ENCODE measurements at regions not wholly inside any gene's neighbourhood (a gene's known extent, or its start where the extent isn't known, plus 50 kb on each side); places are given as distances from the start of the nearest gene placed in this dataset.

DNA sequence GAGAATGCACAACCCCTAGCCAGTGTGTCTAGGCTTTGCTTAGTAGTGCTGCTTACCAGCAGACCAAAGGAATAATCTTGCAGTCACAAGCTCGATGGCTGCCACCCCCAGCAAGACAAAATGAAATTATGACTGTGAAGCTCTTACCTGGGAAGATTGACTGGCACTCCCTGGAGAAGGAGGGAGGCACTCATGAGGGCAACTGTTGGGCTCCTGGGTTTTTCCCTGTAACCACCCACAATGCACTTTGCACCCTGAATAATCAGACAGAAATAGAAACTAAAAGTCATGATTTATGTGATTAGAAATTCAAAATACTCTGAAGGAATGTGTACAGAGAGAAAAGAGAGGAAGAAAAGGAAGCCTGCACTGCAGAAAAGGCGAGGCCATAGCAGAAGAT lies 144.3 kb upstream of the DGKB start:
- BruUV-seq (replicated peaks), result no TSS peak
- ChIA-PET CTCF (no interaction called here), POLR2A (no interaction called here)
- intact Hi-C loops (cut with micrococcal nuclease), result no loop called here
- H3K4me1 Mint-ChIP-seq (ENCODE audit: insufficient read depth, unreplicated experiment), result no peaks in the 10 kb centered on the region
- no peaks in the 10 kb centered on the region for H3K9me3 Mint-ChIP-seq (ENCODE audit: unreplicated experiment)
- TF ChIP-seq, protein P1, sequence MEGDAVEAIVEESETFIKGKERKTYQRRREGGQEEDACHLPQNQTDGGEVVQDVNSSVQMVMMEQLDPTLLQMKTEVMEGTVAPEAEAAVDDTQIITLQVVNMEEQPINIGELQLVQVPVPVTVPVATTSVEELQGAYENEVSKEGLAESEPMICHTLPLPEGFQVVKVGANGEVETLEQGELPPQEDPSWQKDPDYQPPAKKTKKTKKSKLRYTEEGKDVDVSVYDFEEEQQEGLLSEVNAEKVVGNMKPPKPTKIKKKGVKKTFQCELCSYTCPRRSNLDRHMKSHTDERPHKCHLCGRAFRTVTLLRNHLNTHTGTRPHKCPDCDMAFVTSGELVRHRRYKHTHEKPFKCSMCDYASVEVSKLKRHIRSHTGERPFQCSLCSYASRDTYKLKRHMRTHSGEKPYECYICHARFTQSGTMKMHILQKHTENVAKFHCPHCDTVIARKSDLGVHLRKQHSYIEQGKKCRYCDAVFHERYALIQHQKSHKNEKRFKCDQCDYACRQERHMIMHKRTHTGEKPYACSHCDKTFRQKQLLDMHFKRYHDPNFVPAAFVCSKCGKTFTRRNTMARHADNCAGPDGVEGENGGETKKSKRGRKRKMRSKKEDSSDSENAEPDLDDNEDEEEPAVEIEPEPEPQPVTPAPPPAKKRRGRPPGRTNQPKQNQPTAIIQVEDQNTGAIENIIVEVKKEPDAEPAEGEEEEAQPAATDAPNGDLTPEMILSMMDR (IDR thresholded peaks at IDR 0.05; ENCODE audit: unreplicated experiment), result no peak
- no peak for DNase-seq (ENCODE audit: unreplicated experiment)
- no peak overlapping the region for H3K4me3 Mint-ChIP-seq (ENCODE audit: unreplicated experiment)
- H3K36me3 Mint-ChIP-seq (ENCODE audit: insufficient read depth, unreplicated experiment), result no peaks in the 10 kb centered on the region
- H3K27me3 Mint-ChIP-seq (ENCODE audit: insufficient read depth, unreplicated experiment), result peaks cover 28% of the 10 kb centered on the region
- no peak overlapping the region for H3K27ac Mint-ChIP-seq (ENCODE audit: low read depth, unreplicated experiment)

DNA sequence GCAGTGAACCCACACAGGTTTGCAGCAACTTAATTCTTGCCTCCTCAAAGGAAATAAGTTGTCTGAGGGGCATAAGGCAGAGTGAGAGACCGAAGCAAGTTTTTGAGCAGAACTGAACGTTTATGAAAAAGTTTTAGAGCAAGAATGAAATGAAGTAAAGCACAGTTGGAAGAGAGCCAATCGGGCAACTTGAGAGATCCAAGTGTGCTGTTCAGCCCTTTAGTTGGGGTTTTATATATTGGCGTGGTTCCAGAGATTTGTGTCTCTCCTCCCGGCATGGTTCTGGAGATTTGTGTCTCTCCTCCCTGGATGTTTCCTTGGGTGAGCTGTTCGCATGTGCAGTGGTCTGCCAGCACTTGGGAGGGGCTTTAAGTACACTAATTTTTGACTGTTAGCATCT lies 141.4 kb upstream of the DGKB start:
- no peaks in the 10 kb centered on the region for H3K36me3 Mint-ChIP-seq (ENCODE audit: insufficient read depth, unreplicated experiment)
- no peaks in the 10 kb centered on the region for H3K9me3 Mint-ChIP-seq (ENCODE audit: unreplicated experiment)
- no peaks in the 10 kb centered on the region for H3K4me1 Mint-ChIP-seq (ENCODE audit: insufficient read depth, unreplicated experiment)
- intact Hi-C loops (cut with micrococcal nuclease), result no loop called here
- TF ChIP-seq, protein P1 (IDR thresholded peaks at IDR 0.05; ENCODE audit: unreplicated experiment), result no peak
- H3K4me3 Mint-ChIP-seq (ENCODE audit: unreplicated experiment), result no peak overlapping the region
- peaks cover 50% of the 10 kb centered on the region for H3K27me3 Mint-ChIP-seq (ENCODE audit: insufficient read depth, unreplicated experiment)
- no peak for DNase-seq (ENCODE audit: unreplicated experiment)
- no TSS peak for BruUV-seq (replicated peaks)
- H3K27ac Mint-ChIP-seq (ENCODE audit: low read depth, unreplicated experiment), result no peak overlapping the region
- ChIA-PET POLR2A (no interaction called here), CTCF (no interaction called here)

DNA sequence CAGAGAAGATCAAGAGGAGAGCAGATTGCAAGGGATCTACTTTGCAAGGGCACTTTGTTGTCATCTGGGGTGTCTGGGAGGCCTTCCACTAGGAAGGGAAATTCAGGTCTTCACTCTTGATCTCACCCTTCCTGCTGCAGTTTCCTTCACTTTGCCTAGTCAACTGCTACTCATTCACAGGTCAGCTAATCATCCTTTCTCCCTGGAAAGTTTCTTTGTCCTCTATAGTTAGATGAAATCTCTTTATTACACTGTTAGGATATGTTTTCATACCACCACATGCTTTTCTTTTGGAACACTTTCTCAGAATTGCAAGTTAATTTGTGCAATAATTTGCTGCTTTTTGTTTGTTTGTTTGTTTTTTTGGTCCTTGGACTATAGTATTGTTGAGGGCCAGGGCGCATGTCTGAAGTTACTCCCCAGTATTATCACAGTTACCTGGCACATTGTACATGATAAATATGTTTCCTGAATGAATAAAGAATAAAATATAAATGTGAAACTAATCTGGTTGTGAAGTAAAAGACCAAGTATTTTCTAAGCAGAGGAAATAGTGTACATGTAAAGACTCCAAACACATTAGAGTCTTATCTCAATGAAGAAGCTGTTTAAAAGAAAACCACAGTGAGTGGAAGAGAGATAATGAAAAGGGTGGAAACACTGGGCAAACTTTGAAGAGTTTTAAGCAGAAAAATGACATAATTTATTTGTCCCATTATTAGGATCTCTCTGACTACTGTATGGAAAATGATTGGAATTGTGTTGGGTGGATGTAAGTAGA lies 139.9 kb upstream of the DGKB start:
- Mint-ChIP-seq H3K9me3 (ENCODE audit: unreplicated experiment) (no peaks in the 10 kb centered on the region), H3K27ac (ENCODE audit: low read depth, unreplicated experiment) (no peak overlapping the region), H3K36me3 (ENCODE audit: insufficient read depth, unreplicated experiment) (no peaks in the 10 kb centered on the region), H3K4me3 (ENCODE audit: unreplicated experiment) (no peak overlapping the region), H3K27me3 (ENCODE audit: insufficient read depth, unreplicated experiment) (peaks cover 64% of the 10 kb centered on the region), H3K4me1 (ENCODE audit: insufficient read depth, unreplicated experiment) (no peaks in the 10 kb centered on the region)
- CTCF ChIA-PET, result interaction anchor here (0.6 kb wide), 1 partner anchor 15 kb away, joined by 3 read pairs; no protein-coding TSS in a partner anchor
- no TSS peak for BruUV-seq (replicated peaks)
- TF ChIP-seq, protein P1 (IDR thresholded peaks at IDR 0.05; ENCODE audit: unreplicated experiment), result no peak
- DNase-seq (ENCODE audit: unreplicated experiment), result no peak
- intact Hi-C loops (cut with micrococcal nuclease), result no loop called here
- POLR2A ChIA-PET, result no interaction called here

DNA sequence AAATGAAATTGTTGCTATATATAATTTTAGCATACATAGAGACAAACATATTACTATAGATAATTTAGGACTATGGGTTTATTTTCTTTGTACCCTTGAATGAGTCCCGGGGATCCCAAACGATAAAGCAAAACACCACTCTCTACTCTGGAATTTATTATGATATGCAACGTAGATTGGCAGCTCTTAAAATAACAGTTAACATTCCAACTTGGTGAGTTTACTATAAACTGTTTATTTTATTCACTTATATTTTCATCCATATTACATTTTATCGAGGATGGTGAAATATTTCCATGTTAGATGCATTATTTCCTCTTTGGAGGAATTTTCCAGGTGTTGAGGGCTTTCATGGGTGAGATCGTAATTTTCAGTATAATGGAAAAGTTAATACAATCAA lies 138.7 kb upstream of the DGKB start:
- Mint-ChIP-seq H3K27ac (ENCODE audit: low read depth, unreplicated experiment) (no peak overlapping the region), H3K27me3 (ENCODE audit: insufficient read depth, unreplicated experiment) (peaks cover 77% of the 10 kb centered on the region), H3K9me3 (ENCODE audit: unreplicated experiment) (no peaks in the 10 kb centered on the region), H3K36me3 (ENCODE audit: insufficient read depth, unreplicated experiment) (no peaks in the 10 kb centered on the region), H3K4me1 (ENCODE audit: insufficient read depth, unreplicated experiment) (no peaks in the 10 kb centered on the region), H3K4me3 (ENCODE audit: unreplicated experiment) (no peak overlapping the region)
- no TSS peak for BruUV-seq (replicated peaks)
- no peak for DNase-seq (ENCODE audit: unreplicated experiment)
- intact Hi-C loops (cut with micrococcal nuclease), result no loop called here
- TF ChIP-seq, protein P1 (IDR thresholded peaks at IDR 0.05; ENCODE audit: unreplicated experiment), result no peak
- POLR2A ChIA-PET, result no interaction called here
- CTCF ChIA-PET, result interaction anchor here (1.0 kb wide), 1 partner anchor 350 kb away, joined by 5 read pairs; no protein-coding TSS in a partner anchor

Data from MCF 10A (cell line).